IMR-90 (cell line): ENCODE measurements at regions not wholly inside any gene's neighbourhood (a gene's known extent, or its start where the extent isn't known, plus 50 kb on each side); places are given as distances from the start of the nearest gene placed in this dataset.

Experiments used
- ATAC-seq: fragments of 200-7000 bp; cut with Tn5 transposase; 2 replicates; pipeline ENCODE4 v1.9.1; 2020; ENCODE audit warnings: low read depth, mild to moderate bottlenecking, moderate library complexity
- BruUV-seq: library from RNA; stranded (reverse); fragments of 400-500 nt; replicated peaks from 2 replicates; lab custom pipeline; 2021; lab: Mats Ljungman, UMichigan
- CTCF ChIA-PET: fragments of 300-600 bp; formaldehyde crosslinking; extraction: SDS; loops from one replicate; lab custom pipeline; 2021; ENCODE audit warnings: antibody characterized with exemption; lab: Yijun Ruan, JAX
- POLR2A ChIA-PET: fragments of 300-600 bp; sonication (Branson Sonifier 250); formaldehyde crosslinking; loops from one replicate; lab custom pipeline; 2022; ENCODE audit warnings: antibody characterized with exemption; ENCODE audit not compliant: unreplicated experiment; lab: Charles Lee
- DNase-seq: peaks from one replicate; pipeline ENCODE4 v3.0.0; 2013
- H2AFZ ChIP-seq: replicated peaks from 2 replicates; pipeline ENCODE3; 2013; ENCODE audit warnings: low read length, mild to moderate bottlenecking; ENCODE audit not compliant: poor library complexity
- H2AK5ac ChIP-seq: 2 replicates; pipeline ENCODE4 v1.6.1; 2013; ENCODE audit warnings: low read depth, low read length, inconsistent platforms
- H2AK9ac ChIP-seq: replicated peaks from 2 replicates; pipeline ENCODE3; 2013; ENCODE audit warnings: mild to moderate bottlenecking, low read depth, low read length, moderate library complexity; ENCODE audit not compliant: poor library complexity
- H2BK120ac ChIP-seq: 2 replicates; pipeline ENCODE4 v1.6.1; 2013; ENCODE audit warnings: low read depth, low read length, inconsistent platforms
- H2BK15ac ChIP-seq: 3 replicates; pipeline ENCODE4 v1.6.1; 2013; ENCODE audit warnings: low read depth, low read length, inconsistent platforms
- H2BK20ac ChIP-seq: 2 replicates; pipeline ENCODE4 v1.6.1; 2013; ENCODE audit warnings: low read depth, mild to moderate bottlenecking, inconsistent platforms, low read length, moderate library complexity
- H2BK5ac ChIP-seq: 2 replicates; pipeline ENCODE4 v1.6.1; 2013; ENCODE audit warnings: mild to moderate bottlenecking, low read depth, low read length, inconsistent platforms; ENCODE audit not compliant: poor library complexity, severe bottlenecking
- H3K14ac ChIP-seq: replicated peaks from 2 replicates; pipeline ENCODE4 v1.6.1; 2013; ENCODE audit warnings: low read depth, low read length, inconsistent platforms
- H3K18ac ChIP-seq: 2 replicates; pipeline ENCODE4 v1.6.1; 2013; ENCODE audit warnings: low read depth, low read length, control low read depth
- H3K23ac ChIP-seq: 2 replicates; pipeline ENCODE4 v1.6.1; 2013; ENCODE audit warnings: low read depth, low read length, inconsistent platforms
- H3K27ac ChIP-seq: 2 replicates; pipeline ENCODE4 v1.5.1; 2013; ENCODE audit warnings: mild to moderate bottlenecking, control low read depth, low read length; ENCODE audit not compliant: insufficient read depth
- H3K27me3 ChIP-seq: 2 replicates; pipeline ENCODE4 v1.6.1; 2013; ENCODE audit warnings: low read length; ENCODE audit not compliant: control insufficient read depth, insufficient read depth
- H3K36me3 ChIP-seq: 2 replicates; pipeline ENCODE4 v1.6.1; 2013; ENCODE audit warnings: low read length, mixed read lengths; ENCODE audit not compliant: control insufficient read depth, insufficient read depth
- H3K4ac ChIP-seq: 2 replicates; pipeline ENCODE4 v1.6.1; 2013; ENCODE audit warnings: low read depth, low read length, inconsistent platforms
- H3K4me1 ChIP-seq: 2 replicates; pipeline ENCODE4 v1.6.1; 2013; ENCODE audit warnings: low read length, mixed read lengths; ENCODE audit not compliant: control insufficient read depth, insufficient read depth
- H3K4me2 ChIP-seq: 2 replicates; pipeline ENCODE4 v1.6.1; 2013; ENCODE audit warnings: low read depth, mild to moderate bottlenecking, control low read depth, low read length, moderate library complexity
- H3K4me3 ChIP-seq: 2 replicates; pipeline ENCODE4 v1.5.1; 2013; ENCODE audit warnings: low read depth, mild to moderate bottlenecking, control low read depth, low read length, moderate library complexity; ENCODE audit not compliant: insufficient read depth
- H3K56ac ChIP-seq: 2 replicates; pipeline ENCODE4 v1.6.1; 2013; ENCODE audit warnings: low read length, inconsistent platforms; ENCODE audit not compliant: insufficient read depth; ENCODE audit errors: extremely low read depth
- H3K79me1 ChIP-seq, 2 experiments: 2 replicates each; pipeline ENCODE4 v1.6.1; 2013; ENCODE audit warnings: low read length in 2 of 2, inconsistent platforms in 1 of 2, low read depth in 1 of 2
- H3K9ac ChIP-seq: 2 replicates; pipeline ENCODE4 v1.6.1; 2013; ENCODE audit warnings: low read depth, low read length, control low read depth
- H3K9me1 ChIP-seq: 2 replicates; pipeline ENCODE4 v1.6.1; 2013; ENCODE audit warnings: low read length, inconsistent platforms; ENCODE audit not compliant: insufficient read depth
- H3K9me3 ChIP-seq: 2 replicates; pipeline ENCODE4 v1.6.1; 2013; ENCODE audit warnings: low read length; ENCODE audit not compliant: control insufficient read depth, insufficient read depth
- H4K20me1 ChIP-seq: 2 replicates; pipeline ENCODE4 v1.6.1; 2013; ENCODE audit warnings: low read length, inconsistent platforms; ENCODE audit not compliant: insufficient read depth
- H4K5ac ChIP-seq: 2 replicates; pipeline ENCODE4 v1.6.1; 2013; ENCODE audit warnings: mild to moderate bottlenecking, low read depth, low read length, control low read depth
- H4K8ac ChIP-seq, 2 experiments: 2 replicates each; pipeline ENCODE4 v1.6.1; 2013; ENCODE audit warnings: low read depth in 2 of 2, low read length in 2 of 2, control low read depth in 1 of 2, inconsistent platforms in 1 of 2
- H4K91ac ChIP-seq: 2 replicates; pipeline ENCODE4 v1.6.1; 2013; ENCODE audit warnings: low read depth, low read length, inconsistent platforms; ENCODE audit not compliant: insufficient read depth
- BHLHE40 ChIP-seq: fragments of 150-350 bp; IDR thresholded peaks from 2 replicates; pipeline ENCODE4 v1.6.1; 2016; ENCODE audit warnings: mild to moderate bottlenecking, low read depth, low read length
- CEBPB ChIP-seq: IDR thresholded peaks from 2 replicates; pipeline ENCODE4 v1.6.1; 2012; ENCODE audit warnings: low read depth, low read length, improper control_type of control experiment
- CHD1 ChIP-seq: IDR thresholded peaks from 2 replicates; pipeline ENCODE4 v1.6.1; 2012; ENCODE audit warnings: low read depth, low read length, improper control_type of control experiment
- FOS ChIP-seq: fragments of 150-350 bp; IDR thresholded peaks from 2 replicates; pipeline ENCODE4 v1.6.1; 2016; ENCODE audit warnings: low read depth, low read length
- MAFK ChIP-seq: IDR thresholded peaks from 2 replicates; pipeline ENCODE4 v1.6.1; 2012; ENCODE audit warnings: low read depth, low read length, improper control_type of control experiment
- MAZ ChIP-seq: IDR thresholded peaks from 2 replicates; pipeline ENCODE4 v1.6.1; 2012; ENCODE audit warnings: low read depth, mild to moderate bottlenecking, low read length, improper control_type of control experiment, moderate library complexity, borderline replicate concordance
- MXI1 ChIP-seq: IDR thresholded peaks from 2 replicates; pipeline ENCODE4 v1.6.1; 2012; ENCODE audit warnings: low read depth, mild to moderate bottlenecking, low read length, moderate library complexity, borderline replicate concordance
- NFE2L2 ChIP-seq: fragments of 150-350 bp; IDR thresholded peaks from 2 replicates; pipeline ENCODE4 v1.6.1; 2016; ENCODE audit warnings: low read depth, mild to moderate bottlenecking, low read length
- POLR2A ChIP-seq: IDR thresholded peaks from 2 replicates; pipeline ENCODE4 v1.6.1; 2012; ENCODE audit warnings: mild to moderate bottlenecking, low read depth, low read length
- RAD21 ChIP-seq: IDR thresholded peaks from 2 replicates; pipeline ENCODE4 v1.6.1; 2012; ENCODE audit warnings: low read length, improper control_type of control experiment
- RCOR1 ChIP-seq: IDR thresholded peaks from 2 replicates; pipeline ENCODE4 v1.6.1; 2012; ENCODE audit warnings: mild to moderate bottlenecking, low read length, improper control_type of control experiment; ENCODE audit not compliant: insufficient replicate concordance
- RFX5 ChIP-seq: IDR thresholded peaks from 2 replicates; pipeline ENCODE4 v1.8.0; 2012; ENCODE audit warnings: low read depth, mild to moderate bottlenecking, low read length, moderate library complexity
- SMC3 ChIP-seq: fragments of 150-350 bp; IDR thresholded peaks from 2 replicates; pipeline ENCODE4 v1.6.1; 2016; ENCODE audit warnings: low read depth, mild to moderate bottlenecking, antibody characterized with exemption, low read length, moderate library complexity
- USF2 ChIP-seq: fragments of 150-350 bp; IDR thresholded peaks from 2 replicates; pipeline ENCODE4 v1.6.1; 2017; ENCODE audit warnings: mild to moderate bottlenecking, antibody characterized with exemption, low read length, low read depth
- dilution Hi-C: fragments of 300-500 bp; cut with HindIII; formaldehyde crosslinking; loops from one replicate; pipeline ENCODE4 v1.14.3; 2018; ENCODE audit warnings: low sequenced_read_pairs; ENCODE audit not compliant: unreplicated experiment
- in situ Hi-C: fragments of 300-500 bp; cut with MboI; formaldehyde crosslinking; loops from 3 replicates; pipeline ENCODE4 v1.14.3; 2019; ENCODE audit warnings: low sequenced_read_pairs, inconsistent platforms, mixed read lengths
- intact Hi-C: fragments of 100-400 bp; cut with micrococcal nuclease; formaldehyde crosslinking; loops from 2 replicates; pipeline ENCODE4 v1.10.0; 2022
- TF ChIP-seq, protein P1 (sequence below): conservative IDR thresholded peaks from 2 replicates; pipeline ENCODE4 v1.5.1; 2012; ENCODE audit warnings: mild to moderate bottlenecking, low read depth, low read length, improper control_type of control experiment
- TF ChIP-seq, protein P2 (sequence below): fragments of 150-350 bp; IDR thresholded peaks from 2 replicates; pipeline ENCODE4 v1.6.1; 2016; ENCODE audit warnings: low read depth, mild to moderate bottlenecking, low read length, moderate library complexity, borderline replicate concordance

DNA sequence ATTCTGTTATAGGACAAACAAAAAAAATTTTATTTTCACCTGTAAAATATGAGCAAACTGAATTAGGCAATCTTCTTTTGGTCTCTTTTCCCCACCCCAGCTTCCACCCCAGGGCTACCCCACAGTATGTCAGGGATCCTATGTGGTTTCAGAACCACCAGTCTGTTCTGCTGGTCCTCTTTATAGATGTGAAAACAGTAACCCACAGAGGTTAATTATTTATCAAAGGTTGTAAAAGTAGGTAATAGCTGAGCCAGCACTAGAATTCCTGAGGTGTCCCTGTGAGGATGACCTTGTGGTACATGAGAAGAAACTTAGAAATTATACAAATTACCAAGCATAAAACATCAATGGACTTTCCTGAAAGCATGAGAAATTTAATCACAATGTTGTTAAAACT, 428.7 kb downstream of the CNTNAP4 start:
- in situ Hi-C loops: no loop called here
- H2BK5ac ChIP-seq: no peak overlapping the region
- H3K4me1 ChIP-seq: no peaks in the 10 kb centered on the region
- H3K36me3 ChIP-seq: no peaks in the 10 kb centered on the region
- H3K4me3 ChIP-seq: no peak overlapping the region
- no peak overlapping the region for H3K27ac ChIP-seq
- TF ChIP-seq RFX5 (no peak), NFE2L2 (no peak), MXI1 (no peak), MAFK (no peak), SMC3 (no peak), POLR2A (no peak), RCOR1 (no peak), CHD1 (no peak), BHLHE40 (no peak), USF2 (no peak), RAD21 (no peak), FOS (no peak), CEBPB (no peak), MAZ (no peak)
- TF ChIP-seq, protein P1, sequence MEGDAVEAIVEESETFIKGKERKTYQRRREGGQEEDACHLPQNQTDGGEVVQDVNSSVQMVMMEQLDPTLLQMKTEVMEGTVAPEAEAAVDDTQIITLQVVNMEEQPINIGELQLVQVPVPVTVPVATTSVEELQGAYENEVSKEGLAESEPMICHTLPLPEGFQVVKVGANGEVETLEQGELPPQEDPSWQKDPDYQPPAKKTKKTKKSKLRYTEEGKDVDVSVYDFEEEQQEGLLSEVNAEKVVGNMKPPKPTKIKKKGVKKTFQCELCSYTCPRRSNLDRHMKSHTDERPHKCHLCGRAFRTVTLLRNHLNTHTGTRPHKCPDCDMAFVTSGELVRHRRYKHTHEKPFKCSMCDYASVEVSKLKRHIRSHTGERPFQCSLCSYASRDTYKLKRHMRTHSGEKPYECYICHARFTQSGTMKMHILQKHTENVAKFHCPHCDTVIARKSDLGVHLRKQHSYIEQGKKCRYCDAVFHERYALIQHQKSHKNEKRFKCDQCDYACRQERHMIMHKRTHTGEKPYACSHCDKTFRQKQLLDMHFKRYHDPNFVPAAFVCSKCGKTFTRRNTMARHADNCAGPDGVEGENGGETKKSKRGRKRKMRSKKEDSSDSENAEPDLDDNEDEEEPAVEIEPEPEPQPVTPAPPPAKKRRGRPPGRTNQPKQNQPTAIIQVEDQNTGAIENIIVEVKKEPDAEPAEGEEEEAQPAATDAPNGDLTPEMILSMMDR: no peak
- TF ChIP-seq, protein P2, sequence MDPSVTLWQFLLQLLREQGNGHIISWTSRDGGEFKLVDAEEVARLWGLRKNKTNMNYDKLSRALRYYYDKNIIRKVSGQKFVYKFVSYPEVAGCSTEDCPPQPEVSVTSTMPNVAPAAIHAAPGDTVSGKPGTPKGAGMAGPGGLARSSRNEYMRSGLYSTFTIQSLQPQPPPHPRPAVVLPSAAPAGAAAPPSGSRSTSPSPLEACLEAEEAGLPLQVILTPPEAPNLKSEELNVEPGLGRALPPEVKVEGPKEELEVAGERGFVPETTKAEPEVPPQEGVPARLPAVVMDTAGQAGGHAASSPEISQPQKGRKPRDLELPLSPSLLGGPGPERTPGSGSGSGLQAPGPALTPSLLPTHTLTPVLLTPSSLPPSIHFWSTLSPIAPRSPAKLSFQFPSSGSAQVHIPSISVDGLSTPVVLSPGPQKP: no peak
- no peak overlapping the region for H4K91ac ChIP-seq
- H4K5ac ChIP-seq: no peak overlapping the region
- H3K9ac ChIP-seq: no peak overlapping the region
- H3K27me3 ChIP-seq: no peaks in the 10 kb centered on the region
- DNase-seq: no peak
- H3K79me1 ChIP-seq: no peaks in the 10 kb centered on the region
- intact Hi-C loops: no loop called here
- no peak overlapping the region for H3K4me2 ChIP-seq
- no peak overlapping the region for H2BK20ac ChIP-seq
- H3K18ac ChIP-seq: no peak overlapping the region
- H4K20me1 ChIP-seq: no peaks in the 10 kb centered on the region
- POLR2A ChIA-PET: no interaction called here
- no peak overlapping the region for H2AK5ac ChIP-seq
- BruUV-seq: no TSS peak
- H3K23ac ChIP-seq: no peak overlapping the region
- peaks cover 6% of the 10 kb centered on the region; the same call in 1 of the 2 replicates for H3K9me3 ChIP-seq
- H2BK120ac ChIP-seq: no peak overlapping the region
- no peak overlapping the region for H3K4ac ChIP-seq
- no peak overlapping the region for H2BK15ac ChIP-seq
- no peaks in the 10 kb centered on the region for H3K9me1 ChIP-seq
- H3K14ac ChIP-seq: no peak overlapping the region
- CTCF ChIA-PET: no interaction called here
- dilution Hi-C loops: no loop called here
- H2AFZ ChIP-seq: no peak overlapping the region
- no peak for ATAC-seq
- no peak overlapping the region for H2AK9ac ChIP-seq
- no peak overlapping the region for H4K8ac ChIP-seq
- H3K56ac ChIP-seq: no peak overlapping the region
